ENCODE measurements at regions not wholly inside any gene's neighbourhood (a gene's known extent, or its start where the extent isn't known, plus 50 kb on each side); places are given as distances from the start of the nearest gene placed in this dataset.

DNA sequence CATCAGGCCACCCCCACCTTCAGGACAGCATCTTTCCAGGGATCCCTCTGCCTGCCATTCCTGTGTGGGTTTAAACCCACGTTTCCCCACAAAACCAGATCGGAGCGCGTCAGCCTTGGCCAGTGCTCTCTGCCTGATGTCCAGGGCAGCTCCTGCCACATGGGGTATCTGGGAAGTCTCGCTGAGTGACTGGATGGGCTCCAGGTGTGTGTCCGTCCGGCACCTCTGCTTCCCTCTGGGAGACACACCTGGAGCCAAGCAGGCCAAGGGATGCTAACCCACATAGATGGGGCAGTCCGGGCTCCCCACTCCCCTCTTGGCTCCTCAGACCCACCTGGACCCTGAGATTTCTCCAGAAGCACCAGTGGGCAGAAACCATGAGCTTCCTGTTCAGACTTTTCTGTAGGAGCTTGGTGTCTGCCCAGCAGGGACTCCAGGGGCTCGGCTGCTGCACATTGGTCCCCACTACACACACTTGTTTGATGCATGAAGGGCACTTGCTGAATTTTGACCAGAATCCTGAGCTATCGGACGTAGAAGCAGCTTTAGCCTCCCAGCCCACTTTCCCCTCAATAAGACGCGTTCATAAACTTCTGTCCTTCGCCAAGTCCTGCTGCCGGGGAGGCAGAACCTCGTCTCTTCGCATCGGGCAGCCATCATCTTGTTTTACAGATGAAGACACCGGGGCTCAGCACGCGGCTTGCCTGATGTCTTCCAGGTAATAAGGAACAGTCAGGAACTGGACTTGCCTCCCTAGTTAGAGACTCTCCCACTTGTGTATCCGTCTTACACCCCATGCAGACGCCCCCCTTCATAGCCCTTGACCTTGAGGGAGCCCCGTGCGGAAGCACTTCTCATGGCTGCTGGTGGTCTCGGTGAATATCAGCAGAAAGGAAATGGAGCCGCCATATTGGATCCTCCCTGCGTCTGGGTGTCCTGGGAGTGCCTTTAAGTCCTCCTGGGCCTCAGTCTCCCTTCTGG lies 91.6 kb upstream of the ZNF469 start:
- TF ChIP-seq, protein P1, sequence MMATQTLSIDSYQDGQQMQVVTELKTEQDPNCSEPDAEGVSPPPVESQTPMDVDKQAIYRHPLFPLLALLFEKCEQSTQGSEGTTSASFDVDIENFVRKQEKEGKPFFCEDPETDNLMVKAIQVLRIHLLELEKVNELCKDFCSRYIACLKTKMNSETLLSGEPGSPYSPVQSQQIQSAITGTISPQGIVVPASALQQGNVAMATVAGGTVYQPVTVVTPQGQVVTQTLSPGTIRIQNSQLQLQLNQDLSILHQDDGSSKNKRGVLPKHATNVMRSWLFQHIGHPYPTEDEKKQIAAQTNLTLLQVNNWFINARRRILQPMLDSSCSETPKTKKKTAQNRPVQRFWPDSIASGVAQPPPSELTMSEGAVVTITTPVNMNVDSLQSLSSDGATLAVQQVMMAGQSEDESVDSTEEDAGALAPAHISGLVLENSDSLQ (IDR thresholded peaks at IDR 0.05), result no peak
- TF ChIP-seq NFRKB (IDR thresholded peaks at IDR 0.05), result no peak
- TF ChIP-seq FOXK2 (IDR thresholded peaks at IDR 0.05), result no peak
- no peak for TF ChIP-seq FOXM1 (IDR thresholded peaks at IDR 0.05; ENCODE audit: borderline replicate concordance)
- TF ChIP-seq ELF4 (IDR thresholded peaks at IDR 0.05), result no peak
- TF ChIP-seq BHLHE40 (IDR thresholded peaks at IDR 0.05; ENCODE audit: borderline replicate concordance), result no peak
- TF ChIP-seq SP1 (IDR thresholded peaks at IDR 0.05), result no peak
- no peak for TF ChIP-seq FOXA1 (IDR thresholded peaks at IDR 0.05)
- no peak for TF ChIP-seq SUZ12 (IDR thresholded peaks at IDR 0.05)
- no peak for TF ChIP-seq LEF1 (IDR thresholded peaks at IDR 0.05; ENCODE audit: borderline replicate concordance)
- no peak for TF ChIP-seq L3MBTL2 (conservative IDR thresholded peaks at IDR 0.05)
- TF ChIP-seq HDGF (IDR thresholded peaks at IDR 0.05; ENCODE audit: borderline replicate concordance), result no peak
- TF ChIP-seq ZNF384 (IDR thresholded peaks at IDR 0.05), result no peak
- TF ChIP-seq ARNT (IDR thresholded peaks at IDR 0.05), result no peak
